IMR-90 (cell line): ENCODE measurements at regions not wholly inside any gene's neighbourhood (a gene's known extent, or its start where the extent isn't known, plus 50 kb on each side); places are given as distances from the start of the nearest gene placed in this dataset.

Source experiments
- ATAC-seq: fragments of 200-7000 bp; cut with Tn5 transposase; 2 replicates; pipeline ENCODE4 v1.9.1; 2020; ENCODE audit warnings: low read depth, mild to moderate bottlenecking, moderate library complexity
- BruUV-seq: library from RNA; stranded (reverse); fragments of 400-500 nt; replicated peaks from 2 replicates; lab custom pipeline; 2021; lab: Mats Ljungman, UMichigan
- CTCF ChIA-PET: fragments of 300-600 bp; formaldehyde crosslinking; extraction: SDS; loops from one replicate; lab custom pipeline; 2021; ENCODE audit warnings: antibody characterized with exemption; lab: Yijun Ruan, JAX
- POLR2A ChIA-PET: fragments of 300-600 bp; sonication (Branson Sonifier 250); formaldehyde crosslinking; loops from one replicate; lab custom pipeline; 2022; ENCODE audit warnings: antibody characterized with exemption; ENCODE audit not compliant: unreplicated experiment; lab: Charles Lee
- DNase-seq: peaks from one replicate; pipeline ENCODE4 v3.0.0; 2013
- H2AFZ ChIP-seq: replicated peaks from 2 replicates; pipeline ENCODE3; 2013; ENCODE audit warnings: low read length, mild to moderate bottlenecking; ENCODE audit not compliant: poor library complexity
- H2AK5ac ChIP-seq: 2 replicates; pipeline ENCODE4 v1.6.1; 2013; ENCODE audit warnings: low read depth, low read length, inconsistent platforms
- H2AK9ac ChIP-seq: replicated peaks from 2 replicates; pipeline ENCODE3; 2013; ENCODE audit warnings: mild to moderate bottlenecking, low read depth, low read length, moderate library complexity; ENCODE audit not compliant: poor library complexity
- H2BK120ac ChIP-seq: 2 replicates; pipeline ENCODE4 v1.6.1; 2013; ENCODE audit warnings: low read depth, low read length, inconsistent platforms
- H2BK15ac ChIP-seq: 3 replicates; pipeline ENCODE4 v1.6.1; 2013; ENCODE audit warnings: low read depth, low read length, inconsistent platforms
- H2BK20ac ChIP-seq: 2 replicates; pipeline ENCODE4 v1.6.1; 2013; ENCODE audit warnings: low read depth, mild to moderate bottlenecking, inconsistent platforms, low read length, moderate library complexity
- H2BK5ac ChIP-seq: 2 replicates; pipeline ENCODE4 v1.6.1; 2013; ENCODE audit warnings: mild to moderate bottlenecking, low read depth, low read length, inconsistent platforms; ENCODE audit not compliant: poor library complexity, severe bottlenecking
- H3K14ac ChIP-seq: replicated peaks from 2 replicates; pipeline ENCODE4 v1.6.1; 2013; ENCODE audit warnings: low read depth, low read length, inconsistent platforms
- H3K18ac ChIP-seq: 2 replicates; pipeline ENCODE4 v1.6.1; 2013; ENCODE audit warnings: low read depth, low read length, control low read depth
- H3K23ac ChIP-seq: 2 replicates; pipeline ENCODE4 v1.6.1; 2013; ENCODE audit warnings: low read depth, low read length, inconsistent platforms
- H3K27ac ChIP-seq: 2 replicates; pipeline ENCODE4 v1.5.1; 2013; ENCODE audit warnings: mild to moderate bottlenecking, control low read depth, low read length; ENCODE audit not compliant: insufficient read depth
- H3K27me3 ChIP-seq: 2 replicates; pipeline ENCODE4 v1.6.1; 2013; ENCODE audit warnings: low read length; ENCODE audit not compliant: control insufficient read depth, insufficient read depth
- H3K36me3 ChIP-seq: 2 replicates; pipeline ENCODE4 v1.6.1; 2013; ENCODE audit warnings: low read length, mixed read lengths; ENCODE audit not compliant: control insufficient read depth, insufficient read depth
- H3K4ac ChIP-seq: 2 replicates; pipeline ENCODE4 v1.6.1; 2013; ENCODE audit warnings: low read depth, low read length, inconsistent platforms
- H3K4me1 ChIP-seq: 2 replicates; pipeline ENCODE4 v1.6.1; 2013; ENCODE audit warnings: low read length, mixed read lengths; ENCODE audit not compliant: control insufficient read depth, insufficient read depth
- H3K4me2 ChIP-seq: 2 replicates; pipeline ENCODE4 v1.6.1; 2013; ENCODE audit warnings: low read depth, mild to moderate bottlenecking, control low read depth, low read length, moderate library complexity
- H3K4me3 ChIP-seq: 2 replicates; pipeline ENCODE4 v1.5.1; 2013; ENCODE audit warnings: low read depth, mild to moderate bottlenecking, control low read depth, low read length, moderate library complexity; ENCODE audit not compliant: insufficient read depth
- H3K56ac ChIP-seq: 2 replicates; pipeline ENCODE4 v1.6.1; 2013; ENCODE audit warnings: low read length, inconsistent platforms; ENCODE audit not compliant: insufficient read depth; ENCODE audit errors: extremely low read depth
- H3K79me1 ChIP-seq, 2 experiments: 2 replicates each; pipeline ENCODE4 v1.6.1; 2013; ENCODE audit warnings: low read length in 2 of 2, inconsistent platforms in 1 of 2, low read depth in 1 of 2
- H3K9ac ChIP-seq: 2 replicates; pipeline ENCODE4 v1.6.1; 2013; ENCODE audit warnings: low read depth, low read length, control low read depth
- H3K9me1 ChIP-seq: 2 replicates; pipeline ENCODE4 v1.6.1; 2013; ENCODE audit warnings: low read length, inconsistent platforms; ENCODE audit not compliant: insufficient read depth
- H3K9me3 ChIP-seq: 2 replicates; pipeline ENCODE4 v1.6.1; 2013; ENCODE audit warnings: low read length; ENCODE audit not compliant: control insufficient read depth, insufficient read depth
- H4K20me1 ChIP-seq: 2 replicates; pipeline ENCODE4 v1.6.1; 2013; ENCODE audit warnings: low read length, inconsistent platforms; ENCODE audit not compliant: insufficient read depth
- H4K5ac ChIP-seq: 2 replicates; pipeline ENCODE4 v1.6.1; 2013; ENCODE audit warnings: mild to moderate bottlenecking, low read depth, low read length, control low read depth
- H4K8ac ChIP-seq, 2 experiments: 2 replicates each; pipeline ENCODE4 v1.6.1; 2013; ENCODE audit warnings: low read depth in 2 of 2, low read length in 2 of 2, control low read depth in 1 of 2, inconsistent platforms in 1 of 2
- H4K91ac ChIP-seq: 2 replicates; pipeline ENCODE4 v1.6.1; 2013; ENCODE audit warnings: low read depth, low read length, inconsistent platforms; ENCODE audit not compliant: insufficient read depth
- CEBPB ChIP-seq: IDR thresholded peaks from 2 replicates; pipeline ENCODE4 v1.6.1; 2012; ENCODE audit warnings: low read depth, low read length, improper control_type of control experiment
- CHD1 ChIP-seq: IDR thresholded peaks from 2 replicates; pipeline ENCODE4 v1.6.1; 2012; ENCODE audit warnings: low read depth, low read length, improper control_type of control experiment
- FOS ChIP-seq: fragments of 150-350 bp; IDR thresholded peaks from 2 replicates; pipeline ENCODE4 v1.6.1; 2016; ENCODE audit warnings: low read depth, low read length
- MAFK ChIP-seq: IDR thresholded peaks from 2 replicates; pipeline ENCODE4 v1.6.1; 2012; ENCODE audit warnings: low read depth, low read length, improper control_type of control experiment
- MAZ ChIP-seq: IDR thresholded peaks from 2 replicates; pipeline ENCODE4 v1.6.1; 2012; ENCODE audit warnings: low read depth, mild to moderate bottlenecking, low read length, improper control_type of control experiment, moderate library complexity, borderline replicate concordance
- POLR2A ChIP-seq: IDR thresholded peaks from 2 replicates; pipeline ENCODE4 v1.6.1; 2012; ENCODE audit warnings: mild to moderate bottlenecking, low read depth, low read length
- RFX5 ChIP-seq: IDR thresholded peaks from 2 replicates; pipeline ENCODE4 v1.8.0; 2012; ENCODE audit warnings: low read depth, mild to moderate bottlenecking, low read length, moderate library complexity
- WGBS, 2 experiments: methylation state at CpG; one replicate each; pipeline versions ENCODE4 v1.1.5 to v1.1.7; 2013; ENCODE audit warnings: missing lambda C conversion rate in 2 of 2; ENCODE audit not compliant: insufficient read length in 1 of 2; ENCODE audit errors: extremely low coverage in 2 of 2; 5-methylcytosine and 5-hydroxymethylcytosine counted together
- dilution Hi-C: fragments of 300-500 bp; cut with HindIII; formaldehyde crosslinking; loops from one replicate; pipeline ENCODE4 v1.14.3; 2018; ENCODE audit warnings: low sequenced_read_pairs; ENCODE audit not compliant: unreplicated experiment
- in situ Hi-C: fragments of 300-500 bp; cut with MboI; formaldehyde crosslinking; loops from 3 replicates; pipeline ENCODE4 v1.14.3; 2019; ENCODE audit warnings: low sequenced_read_pairs, inconsistent platforms, mixed read lengths
- intact Hi-C: fragments of 100-400 bp; cut with micrococcal nuclease; formaldehyde crosslinking; loops from 2 replicates; pipeline ENCODE4 v1.10.0; 2022

DNA sequence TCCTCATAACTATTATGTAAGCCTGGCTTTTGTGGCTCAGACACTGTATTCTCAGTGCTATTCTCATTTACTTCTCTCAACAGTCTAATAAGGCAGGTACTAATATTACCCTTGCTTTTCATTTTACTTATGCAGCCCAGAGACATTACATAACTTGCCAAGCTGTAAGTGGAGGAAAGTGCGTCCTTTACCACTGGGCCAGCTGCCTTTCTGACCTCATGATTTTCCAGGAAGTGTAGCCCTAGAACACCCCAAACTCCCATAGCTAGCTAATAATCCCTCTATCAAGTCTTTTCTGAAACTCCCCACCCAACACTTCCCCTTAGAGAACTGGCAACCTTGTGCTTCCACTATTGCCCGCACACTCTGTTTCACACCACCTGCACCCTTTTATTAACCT lies 192.9 kb upstream of the HMHB1 start:
- no peak overlapping the region for H3K56ac ChIP-seq
- no peaks in the 10 kb centered on the region for H3K9me3 ChIP-seq
- BruUV-seq, result no TSS peak
- no peaks in the 10 kb centered on the region for H3K9me1 ChIP-seq
- WGBS, 2 experiments, result 100% methylated on average over 1 of the region's 2 CpGs; no CpG with 5 or more reads in 1 of the 2 experiments
- POLR2A ChIA-PET, result no interaction called here
- H2AFZ ChIP-seq, result no peak overlapping the region
- no peak overlapping the region for H2BK20ac ChIP-seq
- H3K27ac ChIP-seq, result no peak overlapping the region
- no peak overlapping the region for H3K4me2 ChIP-seq
- dilution Hi-C loops, result no loop called here
- H4K5ac ChIP-seq, result no peak overlapping the region
- no peak for ATAC-seq
- H3K27me3 ChIP-seq, result no peaks in the 10 kb centered on the region
- H2BK120ac ChIP-seq, result no peak overlapping the region
- no peak overlapping the region for H2BK15ac ChIP-seq
- no peak overlapping the region for H2AK5ac ChIP-seq
- H3K4ac ChIP-seq, result no peak overlapping the region
- no peak overlapping the region for H4K91ac ChIP-seq
- no peak overlapping the region for H4K8ac ChIP-seq
- H3K18ac ChIP-seq, result no peak overlapping the region
- H3K14ac ChIP-seq, result no peak overlapping the region
- no peaks in the 10 kb centered on the region for H3K79me1 ChIP-seq
- no peaks in the 10 kb centered on the region for H4K20me1 ChIP-seq
- no peak for DNase-seq
- TF ChIP-seq CEBPB (no peak), RFX5 (no peak), POLR2A (no peak), MAZ (no peak), MAFK (no peak), CHD1 (no peak), FOS (no peak)
- no peak overlapping the region for H3K23ac ChIP-seq
- H3K36me3 ChIP-seq, result no peaks in the 10 kb centered on the region
- no peaks in the 10 kb centered on the region for H3K4me1 ChIP-seq
- H2AK9ac ChIP-seq, result no peak overlapping the region
- H3K9ac ChIP-seq, result no peak overlapping the region
- H2BK5ac ChIP-seq, result no peak overlapping the region
- H3K4me3 ChIP-seq, result no peak overlapping the region
- in situ Hi-C loops, result no loop called here
- CTCF ChIA-PET, result no interaction called here
- intact Hi-C loops, result no loop called here
